HG02943 (cell line): ENCODE measurements at regions not wholly inside any gene's neighbourhood (a gene's known extent, or its start where the extent isn't known, plus 50 kb on each side); places are given as distances from the start of the nearest gene placed in this dataset.

Experiments
- ATAC-seq: cut with Tn5 transposase; IDR thresholded peaks from one replicate; pipeline ENCODE4 v1.9.1; 2021; ENCODE audit warnings: mild to moderate bottlenecking, low read depth, moderate library complexity; ENCODE audit not compliant: unreplicated experiment

- ATAC-seq = no peak
Observed at GRCh38 chr22:48618326-48618725, 1209.3 kb downstream of the BRD1 start.

GRCh38 chr22:48616656-48617055 is 1211.0 kb downstream of the BRD1 start:
- no peak for ATAC-seq

GRCh38 chr22:48615171-48616008 is 1212.3 kb downstream of the BRD1 start:
- no peak for ATAC-seq

- no peak for ATAC-seq
Observed at GRCh38 chr22:48613566-48614200, 1214.0 kb downstream of the BRD1 start.

- no peak for ATAC-seq
Observed at GRCh38 chr22:48612077-48612995, 1215.3 kb downstream of the BRD1 start.

- ATAC-seq = no peak
Observed at GRCh38 chr22:48609279-48609865, 1218.3 kb downstream of the BRD1 start.

GRCh38 chr22:48607901-48608662 is 1219.6 kb downstream of the BRD1 start:
- no peak for ATAC-seq

GRCh38 chr22:48606684-48607307 is 1220.9 kb downstream of the BRD1 start:
- ATAC-seq = no peak

- no peak for ATAC-seq
Observed at GRCh38 chr22:48605856-48606481, 1221.7 kb downstream of the BRD1 start.

GRCh38 chr22:48605125-48605524 is 1222.5 kb downstream of the BRD1 start:
- no peak for ATAC-seq

- no peak for ATAC-seq
Observed at GRCh38 chr22:48603621-48604320, 1223.9 kb downstream of the BRD1 start.

GRCh38 chr22:48602805-48603518 is 1224.7 kb downstream of the BRD1 start:
- ATAC-seq = no peak

GRCh38 chr22:48600681-48601080 is 1227.0 kb downstream of the BRD1 start:
- ATAC-seq = no peak

GRCh38 chr22:48600171-48600570 is 1227.5 kb downstream of the BRD1 start:
- no peak for ATAC-seq

GRCh38 chr22:48599346-48599745 is 1228.3 kb downstream of the BRD1 start:
- ATAC-seq = no peak

GRCh38 chr22:48596111-48596850 is 1231.4 kb downstream of the BRD1 start:
- ATAC-seq = no peak

GRCh38 chr22:48595511-48595905 is 1232.2 kb downstream of the BRD1 start:
- no peak for ATAC-seq
